Fibroblast of mammary gland (primary cell): ENCODE measurements at regions not wholly inside any gene's neighbourhood (a gene's known extent, or its start where the extent isn't known, plus 50 kb on each side); places are given as distances from the start of the nearest gene placed in this dataset.

Experiments
- DNase-seq: peaks from one replicate; pipeline ENCODE4 v3.0.0-alpha.2; 2010; ENCODE audit warnings: low read depth
- H3K4me3 ChIP-seq: 2 replicates; pipeline ENCODE4 v1.5.1; 2011; ENCODE audit warnings: low read depth, mild to moderate bottlenecking, low read length, moderate library complexity; ENCODE audit not compliant: control insufficient read depth
- CTCF ChIP-seq: conservative IDR thresholded peaks from 2 replicates; pipeline ENCODE4 v1.5.1; 2011; ENCODE audit warnings: low read depth, low read length, inconsistent platforms; ENCODE audit not compliant: control insufficient read depth, insufficient read depth

- no peak for DNase-seq
- H3K4me3 ChIP-seq: no peak overlapping the region
- TF ChIP-seq CTCF: no peak
Measured at GRCh38 chr1:182135946-182136345, 74.4 kb upstream of the ZNF648 start.

- TF ChIP-seq CTCF: no peak
- DNase-seq: no peak
- no peak overlapping the region for H3K4me3 ChIP-seq
Measured at GRCh38 chr1:182134257-182134656, 72.7 kb upstream of the ZNF648 start.

GRCh38 chr1:182133181-182133580, 71.7 kb upstream of the ZNF648 start:
- DNase-seq: no peak
- no peak for TF ChIP-seq CTCF
- no peak overlapping the region for H3K4me3 ChIP-seq

- H3K4me3 ChIP-seq: no peak overlapping the region
- no peak for TF ChIP-seq CTCF
- no peak for DNase-seq
Measured at GRCh38 chr1:182129398-182129797, 67.9 kb upstream of the ZNF648 start.

- no peak for TF ChIP-seq CTCF
- no peak for DNase-seq
- no peak overlapping the region for H3K4me3 ChIP-seq
Measured at GRCh38 chr1:182128502-182128901, 67.0 kb upstream of the ZNF648 start.

GRCh38 chr1:182127656-182128055, 66.1 kb upstream of the ZNF648 start:
- DNase-seq: no peak
- no peak for TF ChIP-seq CTCF
- no peak overlapping the region for H3K4me3 ChIP-seq

GRCh38 chr1:182126272-182126800, 64.8 kb upstream of the ZNF648 start:
- no peak for DNase-seq
- H3K4me3 ChIP-seq: no peak overlapping the region
- no peak for TF ChIP-seq CTCF
